ENCODE measurements at regions not wholly inside any gene's neighbourhood (a gene's known extent, or its start where the extent isn't known, plus 50 kb on each side); places are given as distances from the start of the nearest gene placed in this dataset.

- peaks cover 12% of the 10 kb centered on the region for H3K27me3 Mint-ChIP-seq (ENCODE audit: low read depth)
- peaks cover 16% of the 10 kb centered on the region for H3K9me3 Mint-ChIP-seq
- H3K4me3 Mint-ChIP-seq, result no peak overlapping the region
- TF ChIP-seq ZNF232 (CRISPR knock-in tag; IDR thresholded peaks at IDR 0.05) (no peak), GTF2I (CRISPR knock-in tag; conservative IDR thresholded peaks at IDR 0.05) (no peak), ELF4 (CRISPR knock-in tag; IDR thresholded peaks at IDR 0.05; ENCODE audit: low read depth) (no peak), NFE2L1 (CRISPR knock-in tag; IDR thresholded peaks at IDR 0.05) (no peak), PREB (CRISPR knock-in tag; IDR thresholded peaks at IDR 0.05; ENCODE audit: borderline replicate concordance) (no peak), ZNF317 (CRISPR knock-in tag; IDR thresholded peaks at IDR 0.05; ENCODE audit: borderline replicate concordance, low read depth) (no peak), NFYB (CRISPR knock-in tag; conservative IDR thresholded peaks at IDR 0.05; ENCODE audit: low read depth) (no peak), GABPB1 (CRISPR knock-in tag; IDR thresholded peaks at IDR 0.05) (no peak), USF2 (CRISPR knock-in tag; IDR thresholded peaks at IDR 0.05) (no peak), AFF4 (CRISPR knock-in tag; IDR thresholded peaks at IDR 0.05; ENCODE audit: borderline replicate concordance) (no peak), ERG (CRISPR knock-in tag; IDR thresholded peaks at IDR 0.05) (no peak), CBFB (CRISPR knock-in tag; IDR thresholded peaks at IDR 0.05; ENCODE audit: low read depth) (no peak), RORB (CRISPR knock-in tag; IDR thresholded peaks at IDR 0.05) (no peak), NR1H2 (CRISPR knock-in tag; IDR thresholded peaks at IDR 0.05) (no peak)
- CTCF ChIA-PET, result no interaction called here
- DNase-seq (ENCODE audit: low spot score) (no peak), ATAC-seq (no peak)
- H3K27ac Mint-ChIP-seq, result no peak overlapping the region
- H3K36me3 Mint-ChIP-seq, result peaks cover 9% of the 10 kb centered on the region
- POLR2A ChIA-PET, result no interaction called here
- H3K4me1 Mint-ChIP-seq, result peaks cover 13% of the 10 kb centered on the region
Measured at GRCh38 chrX:42432552-42432951, 345.4 kb downstream of the PPP1R2C start.

- ChIA-PET POLR2A (no interaction called here), CTCF (no interaction called here)
- H3K4me1 Mint-ChIP-seq, result 0 out of 2 replicates have a peak, but pooled peaks cover 3% of the 10 kb centered on the region
- ATAC-seq, result no peak
- no peak for DNase-seq (ENCODE audit: low spot score)
- no peak overlapping the region for H3K27ac Mint-ChIP-seq
- H3K4me3 Mint-ChIP-seq, result no peak overlapping the region
- no peaks in the 10 kb centered on the region for H3K27me3 Mint-ChIP-seq (ENCODE audit: low read depth)
- H3K36me3 Mint-ChIP-seq, result no peaks in the 10 kb centered on the region
- TF ChIP-seq FOXK1 (CRISPR knock-in tag; IDR thresholded peaks at IDR 0.05) (no peak), NR2C2 (CRISPR knock-in tag; IDR thresholded peaks at IDR 0.05) (no peak), ATF6 (CRISPR knock-in tag; IDR thresholded peaks at IDR 0.05) (no peak), SMAD4 (CRISPR knock-in tag; IDR thresholded peaks at IDR 0.05) (no peak)
- H3K9me3 Mint-ChIP-seq, result 0 out of 2 replicates have a peak, but pooled peaks cover 3% of the 10 kb centered on the region
Measured at GRCh38 chrX:42422961-42423360, 355.0 kb downstream of the PPP1R2C start.

Data from WTC11 (cell line).